ENCODE measurements at regions not wholly inside any gene's neighbourhood (a gene's known extent, or its start where the extent isn't known, plus 50 kb on each side); places are given as distances from the start of the nearest gene placed in this dataset.

DNA sequence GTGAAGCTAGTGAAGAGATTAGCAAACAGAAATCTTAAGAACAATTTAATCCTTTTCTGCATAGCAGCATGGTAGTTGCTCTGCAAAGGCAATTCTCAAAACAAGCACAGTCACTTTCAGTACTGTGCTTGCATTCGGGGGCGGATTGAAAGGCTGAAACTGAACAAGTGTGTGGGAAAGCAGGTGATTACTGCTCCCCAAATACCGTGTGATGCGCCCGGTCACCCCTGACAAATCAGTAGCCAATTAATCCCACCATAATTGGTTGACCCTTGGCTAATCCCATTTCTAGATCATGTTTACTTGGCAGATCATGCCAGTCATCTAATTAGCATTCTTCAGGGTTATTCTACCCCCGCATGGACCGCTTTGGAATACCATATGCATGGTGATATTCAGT lies 76.5 kb upstream of the ADRB1 start:
- H3K27me3 ChIP-seq (ENCODE audit: insufficient read depth, poor library complexity, severe bottlenecking) = no peaks in the 10 kb centered on the region
- no peak overlapping the region for H3K27ac ChIP-seq (replicated peaks)
- no peak for DNase-seq (ENCODE audit: low read depth in 1 of 2, low spot score in 1 of 2)
- TF ChIP-seq POLR2AphosphoS5 (IDR thresholded peaks at IDR 0.05; ENCODE audit: low read depth) (no peak), GABPA (IDR thresholded peaks at IDR 0.05; ENCODE audit: low read depth) (no peak), SPI1 (IDR thresholded peaks at IDR 0.05; ENCODE audit: borderline replicate concordance, low read depth) (no peak)
- TF ChIP-seq, protein P1, sequence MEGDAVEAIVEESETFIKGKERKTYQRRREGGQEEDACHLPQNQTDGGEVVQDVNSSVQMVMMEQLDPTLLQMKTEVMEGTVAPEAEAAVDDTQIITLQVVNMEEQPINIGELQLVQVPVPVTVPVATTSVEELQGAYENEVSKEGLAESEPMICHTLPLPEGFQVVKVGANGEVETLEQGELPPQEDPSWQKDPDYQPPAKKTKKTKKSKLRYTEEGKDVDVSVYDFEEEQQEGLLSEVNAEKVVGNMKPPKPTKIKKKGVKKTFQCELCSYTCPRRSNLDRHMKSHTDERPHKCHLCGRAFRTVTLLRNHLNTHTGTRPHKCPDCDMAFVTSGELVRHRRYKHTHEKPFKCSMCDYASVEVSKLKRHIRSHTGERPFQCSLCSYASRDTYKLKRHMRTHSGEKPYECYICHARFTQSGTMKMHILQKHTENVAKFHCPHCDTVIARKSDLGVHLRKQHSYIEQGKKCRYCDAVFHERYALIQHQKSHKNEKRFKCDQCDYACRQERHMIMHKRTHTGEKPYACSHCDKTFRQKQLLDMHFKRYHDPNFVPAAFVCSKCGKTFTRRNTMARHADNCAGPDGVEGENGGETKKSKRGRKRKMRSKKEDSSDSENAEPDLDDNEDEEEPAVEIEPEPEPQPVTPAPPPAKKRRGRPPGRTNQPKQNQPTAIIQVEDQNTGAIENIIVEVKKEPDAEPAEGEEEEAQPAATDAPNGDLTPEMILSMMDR (IDR thresholded peaks at IDR 0.05; ENCODE audit: insufficient read depth, low read length) = no peak
- TF ChIP-seq, protein P2, sequence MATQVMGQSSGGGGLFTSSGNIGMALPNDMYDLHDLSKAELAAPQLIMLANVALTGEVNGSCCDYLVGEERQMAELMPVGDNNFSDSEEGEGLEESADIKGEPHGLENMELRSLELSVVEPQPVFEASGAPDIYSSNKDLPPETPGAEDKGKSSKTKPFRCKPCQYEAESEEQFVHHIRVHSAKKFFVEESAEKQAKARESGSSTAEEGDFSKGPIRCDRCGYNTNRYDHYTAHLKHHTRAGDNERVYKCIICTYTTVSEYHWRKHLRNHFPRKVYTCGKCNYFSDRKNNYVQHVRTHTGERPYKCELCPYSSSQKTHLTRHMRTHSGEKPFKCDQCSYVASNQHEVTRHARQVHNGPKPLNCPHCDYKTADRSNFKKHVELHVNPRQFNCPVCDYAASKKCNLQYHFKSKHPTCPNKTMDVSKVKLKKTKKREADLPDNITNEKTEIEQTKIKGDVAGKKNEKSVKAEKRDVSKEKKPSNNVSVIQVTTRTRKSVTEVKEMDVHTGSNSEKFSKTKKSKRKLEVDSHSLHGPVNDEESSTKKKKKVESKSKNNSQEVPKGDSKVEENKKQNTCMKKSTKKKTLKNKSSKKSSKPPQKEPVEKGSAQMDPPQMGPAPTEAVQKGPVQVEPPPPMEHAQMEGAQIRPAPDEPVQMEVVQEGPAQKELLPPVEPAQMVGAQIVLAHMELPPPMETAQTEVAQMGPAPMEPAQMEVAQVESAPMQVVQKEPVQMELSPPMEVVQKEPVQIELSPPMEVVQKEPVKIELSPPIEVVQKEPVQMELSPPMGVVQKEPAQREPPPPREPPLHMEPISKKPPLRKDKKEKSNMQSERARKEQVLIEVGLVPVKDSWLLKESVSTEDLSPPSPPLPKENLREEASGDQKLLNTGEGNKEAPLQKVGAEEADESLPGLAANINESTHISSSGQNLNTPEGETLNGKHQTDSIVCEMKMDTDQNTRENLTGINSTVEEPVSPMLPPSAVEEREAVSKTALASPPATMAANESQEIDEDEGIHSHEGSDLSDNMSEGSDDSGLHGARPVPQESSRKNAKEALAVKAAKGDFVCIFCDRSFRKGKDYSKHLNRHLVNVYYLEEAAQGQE (IDR thresholded peaks at IDR 0.05; ENCODE audit: insufficient replicate concordance, low read depth) = no peak
- H3K4me3 ChIP-seq (replicated peaks; ENCODE audit: insufficient read depth, low read length) = no peak overlapping the region

DNA sequence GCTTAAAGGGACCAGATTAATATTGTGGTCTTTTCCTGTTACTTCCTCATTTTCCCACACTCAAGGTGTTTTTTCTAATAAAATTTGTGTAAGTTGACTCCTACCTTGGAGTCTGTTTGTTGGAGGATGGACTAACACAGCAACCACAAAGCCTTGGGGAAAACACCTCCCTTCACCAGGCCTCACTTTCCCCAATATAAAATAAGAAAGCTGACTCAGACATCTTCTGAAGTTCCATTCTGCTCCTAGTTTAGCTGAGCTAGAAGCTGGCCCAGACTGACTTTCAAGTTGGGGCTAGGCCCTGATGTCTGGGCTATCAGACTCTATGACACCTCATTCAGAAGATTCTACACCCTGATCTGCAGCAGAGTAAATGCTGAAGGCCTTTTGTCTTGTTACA lies 73.0 kb upstream of the ADRB1 start:
- no peak for DNase-seq (ENCODE audit: low read depth in 1 of 2, low spot score in 1 of 2)
- Histone ChIP-seq H3K27ac (replicated peaks) (no peak overlapping the region), H3K27me3 (ENCODE audit: insufficient read depth, poor library complexity, severe bottlenecking) (no peaks in the 10 kb centered on the region), H3K4me3 (replicated peaks; ENCODE audit: insufficient read depth, low read length) (no peak overlapping the region)
- TF ChIP-seq POLR2AphosphoS5 (IDR thresholded peaks at IDR 0.05; ENCODE audit: low read depth) = no peak
- TF ChIP-seq, protein P1 (IDR thresholded peaks at IDR 0.05; ENCODE audit: insufficient read depth, low read length) = no peak

DNA sequence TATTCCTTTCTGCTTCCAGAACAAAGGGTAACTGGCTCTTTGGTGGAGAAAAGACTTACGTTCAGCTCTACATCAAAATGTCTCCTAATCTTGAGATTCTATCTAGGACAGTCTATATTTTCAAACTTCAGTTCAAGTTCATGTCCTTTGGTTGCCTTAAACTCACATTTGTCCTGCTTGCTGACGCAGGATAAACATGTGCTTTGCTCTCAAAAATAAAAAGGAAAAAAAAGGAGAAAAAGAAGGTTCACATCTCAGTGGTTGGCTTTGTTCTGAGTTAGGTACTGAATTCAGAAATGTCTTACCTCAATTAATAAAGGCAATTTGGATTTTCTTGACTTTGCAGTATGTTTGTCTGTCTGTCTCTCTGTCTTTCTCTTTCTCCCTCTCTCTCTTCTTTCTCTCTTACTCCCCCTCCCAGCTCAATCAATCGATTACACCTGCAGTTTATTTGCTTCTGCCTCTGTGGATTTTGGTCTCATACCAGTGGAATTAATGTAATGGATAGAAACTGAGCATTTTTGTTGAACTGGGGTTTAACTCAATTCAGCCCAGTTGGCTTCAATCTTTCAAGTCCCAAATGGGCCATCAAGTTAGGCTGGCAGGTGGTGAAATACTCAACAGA lies 72.2 kb upstream of the ADRB1 start:
- TF ChIP-seq SPI1 (IDR thresholded peaks at IDR 0.05; ENCODE audit: borderline replicate concordance, low read depth) (no peak), GABPA (IDR thresholded peaks at IDR 0.05; ENCODE audit: low read depth) (no peak), POLR2AphosphoS5 (IDR thresholded peaks at IDR 0.05; ENCODE audit: low read depth) (no peak)
- TF ChIP-seq, protein P1 (IDR thresholded peaks at IDR 0.05; ENCODE audit: insufficient read depth, low read length) = no peak
- TF ChIP-seq, protein P2 (IDR thresholded peaks at IDR 0.05; ENCODE audit: insufficient replicate concordance, low read depth) = no peak
- no peak overlapping the region for H3K4me3 ChIP-seq (replicated peaks; ENCODE audit: insufficient read depth, low read length)
- no peaks in the 10 kb centered on the region for H3K27me3 ChIP-seq (ENCODE audit: insufficient read depth, poor library complexity, severe bottlenecking)
- no peak overlapping the region for H3K27ac ChIP-seq (replicated peaks)
- no peak for DNase-seq (ENCODE audit: low read depth in 1 of 2, low spot score in 1 of 2)

DNA sequence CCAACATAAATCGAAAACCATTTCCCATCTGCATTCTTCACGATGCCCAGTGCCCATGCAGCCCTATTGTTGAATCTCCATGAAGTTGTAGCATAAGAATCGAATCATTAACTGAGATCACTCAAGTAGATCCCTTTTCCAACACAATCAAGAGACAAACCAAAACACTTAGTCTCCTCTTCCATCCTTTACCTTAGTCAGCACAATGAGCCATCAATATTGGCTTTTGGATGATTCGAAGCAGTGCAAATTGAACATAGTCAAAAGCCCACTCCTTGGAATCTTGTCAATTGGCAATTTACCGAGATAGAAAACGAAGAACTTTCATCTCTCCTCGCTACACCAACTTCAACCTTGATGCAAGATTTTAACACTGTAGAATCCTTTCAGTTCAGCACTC lies 66.5 kb upstream of the ADRB1 start:
- TF ChIP-seq POLR2AphosphoS5 (IDR thresholded peaks at IDR 0.05; ENCODE audit: low read depth) (no peak), SPI1 (IDR thresholded peaks at IDR 0.05; ENCODE audit: borderline replicate concordance, low read depth) (no peak), GABPA (IDR thresholded peaks at IDR 0.05; ENCODE audit: low read depth) (no peak)
- TF ChIP-seq, protein P1 (IDR thresholded peaks at IDR 0.05; ENCODE audit: insufficient read depth, low read length) = no peak
- TF ChIP-seq, protein P2 (IDR thresholded peaks at IDR 0.05; ENCODE audit: insufficient replicate concordance, low read depth) = no peak
- Histone ChIP-seq H3K27ac (replicated peaks) (no peak overlapping the region), H3K27me3 (ENCODE audit: insufficient read depth, poor library complexity, severe bottlenecking) (no peaks in the 10 kb centered on the region), H3K4me3 (replicated peaks; ENCODE audit: insufficient read depth, low read length) (no peak overlapping the region)
- no peak for DNase-seq (ENCODE audit: low read depth in 1 of 2, low spot score in 1 of 2)

Measured in HL-60 (cell line).